ENCODE measurements at regions not wholly inside any gene's neighbourhood (a gene's known extent, or its start where the extent isn't known, plus 50 kb on each side); places are given as distances from the start of the nearest gene placed in this dataset.

DNA sequence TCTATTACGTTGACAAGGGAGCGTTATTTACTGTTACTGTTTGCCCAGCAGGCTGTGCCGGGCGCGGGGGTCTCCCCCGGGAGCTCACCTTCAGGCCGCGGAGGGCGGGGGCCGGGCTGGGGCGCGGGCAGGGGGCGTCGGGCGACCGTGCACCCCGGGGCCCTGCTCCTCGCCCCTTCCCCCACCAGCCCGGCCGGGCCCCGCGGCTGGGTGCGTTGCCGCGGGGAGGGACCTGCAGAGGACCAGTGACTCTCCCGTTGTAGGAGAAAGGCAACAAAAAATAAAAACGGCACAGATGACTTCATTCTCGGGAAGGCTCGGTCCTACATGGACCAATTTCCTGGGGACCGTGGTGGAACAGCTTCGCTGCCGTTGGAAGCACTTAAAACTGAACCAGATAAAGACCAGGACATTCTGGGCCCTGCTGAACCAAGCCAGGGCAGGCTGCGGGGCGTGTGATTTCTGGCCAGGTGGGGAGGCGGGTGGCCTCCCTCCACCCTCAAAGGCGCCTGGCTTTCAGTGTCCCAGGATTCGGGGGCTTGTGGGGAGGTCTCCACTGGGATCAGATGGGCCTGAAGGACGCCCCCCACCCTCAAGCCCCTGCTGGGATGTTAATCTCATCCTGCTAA lies 57.4 kb downstream of the IGLL1 start:
- no peak for DNase-seq (ENCODE audit: low read depth)

DNA sequence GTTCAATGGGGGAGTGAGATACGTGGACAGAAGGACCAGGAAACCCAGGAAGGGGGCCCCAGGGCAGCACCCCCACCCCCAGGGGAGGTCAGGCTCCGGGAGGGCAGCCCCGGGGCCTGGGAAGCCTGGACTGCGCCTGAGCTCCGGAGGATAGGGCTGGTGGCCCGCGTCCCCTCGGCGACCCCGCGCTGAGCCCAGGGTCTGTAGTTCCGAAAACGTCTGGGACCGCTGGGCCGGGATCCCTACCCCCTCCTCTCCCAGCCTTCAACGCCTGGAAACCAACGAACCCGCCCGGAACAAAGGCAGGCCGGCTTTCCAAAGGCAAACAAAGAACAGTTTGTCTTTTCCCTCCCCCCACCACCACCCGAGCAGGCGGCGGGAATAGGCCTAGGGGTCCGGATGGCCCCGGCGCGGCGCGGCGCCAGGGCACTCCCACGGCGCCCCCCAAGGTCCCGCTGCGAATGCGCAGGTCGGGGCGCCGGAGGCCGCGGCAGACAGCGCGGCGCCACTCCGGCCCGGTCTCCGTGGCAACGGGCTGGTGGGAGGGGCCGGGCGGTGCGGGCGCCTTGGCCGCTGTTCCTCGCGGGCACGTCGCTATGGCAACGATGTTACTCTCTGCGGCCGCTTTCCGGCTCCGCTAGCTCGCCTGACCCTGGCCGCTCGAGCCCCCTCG lies 58.5 kb downstream of the IGLL1 start:
- DNase-seq (ENCODE audit: low read depth): peak; percentile 27

DNA sequence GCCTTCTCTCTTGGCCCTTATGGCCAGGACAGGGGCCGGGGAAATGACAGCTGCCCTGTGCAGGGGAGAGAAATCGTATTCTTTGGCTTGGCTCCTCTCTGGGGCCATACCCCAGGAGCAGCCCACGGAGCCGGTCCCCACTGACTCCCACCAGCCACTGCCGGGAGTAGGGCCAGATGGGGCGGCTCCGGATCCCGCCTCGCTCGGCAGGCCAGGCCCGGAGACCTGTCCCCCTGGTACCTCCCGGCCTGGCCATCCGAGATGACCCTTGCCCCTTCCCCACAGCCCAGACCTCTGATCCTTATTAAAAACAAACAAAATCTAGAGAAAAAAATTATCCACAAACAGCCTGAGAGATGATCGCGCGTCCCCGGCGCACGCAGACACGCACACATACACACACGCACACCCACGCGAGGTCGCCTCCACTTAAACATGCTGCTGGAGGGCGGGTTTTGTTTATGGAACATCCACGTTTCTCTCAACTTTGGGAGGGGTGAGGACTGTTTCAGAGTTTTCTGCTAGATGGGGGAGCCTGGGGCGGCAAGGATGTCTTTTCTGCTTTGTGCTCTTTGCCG lies 59.1 kb downstream of the IGLL1 start:
- no peak for DNase-seq (ENCODE audit: low read depth)

DNA sequence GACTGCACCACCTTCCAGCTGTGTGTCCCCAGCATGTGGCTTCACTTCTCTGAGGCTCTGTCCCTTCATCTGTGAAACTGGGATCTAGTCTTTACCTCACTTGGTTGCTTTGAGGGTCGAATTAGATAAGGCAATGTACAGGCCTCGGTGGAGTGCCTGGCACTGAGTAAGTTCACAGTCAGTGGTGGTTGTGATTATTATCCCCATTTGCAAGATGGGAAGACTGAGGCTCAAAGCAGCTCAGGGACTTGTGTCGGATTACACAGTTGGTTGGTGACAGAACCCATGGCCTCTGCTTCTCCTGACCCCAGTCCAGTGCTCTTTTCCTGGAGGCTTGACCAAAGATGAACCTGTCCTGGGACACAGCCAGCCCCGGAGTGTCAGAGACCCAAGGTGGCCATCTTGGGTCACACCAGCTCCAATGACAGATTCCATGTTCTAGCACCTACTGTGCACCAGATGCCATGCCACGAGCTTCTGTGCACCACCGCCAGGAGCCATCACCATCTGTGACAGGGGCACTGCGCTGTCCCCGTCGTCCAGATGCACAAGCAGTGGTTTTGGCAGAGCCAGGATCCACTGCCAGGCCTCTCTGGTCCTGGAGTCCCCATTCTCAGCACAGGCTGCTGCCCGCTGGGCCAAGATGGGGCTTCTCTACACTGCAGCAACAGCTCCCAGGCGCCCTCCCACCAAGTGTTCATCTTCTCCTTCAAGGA lies 60.5 kb downstream of the IGLL1 start:
- DNase-seq (ENCODE audit: low read depth): no peak

DNA sequence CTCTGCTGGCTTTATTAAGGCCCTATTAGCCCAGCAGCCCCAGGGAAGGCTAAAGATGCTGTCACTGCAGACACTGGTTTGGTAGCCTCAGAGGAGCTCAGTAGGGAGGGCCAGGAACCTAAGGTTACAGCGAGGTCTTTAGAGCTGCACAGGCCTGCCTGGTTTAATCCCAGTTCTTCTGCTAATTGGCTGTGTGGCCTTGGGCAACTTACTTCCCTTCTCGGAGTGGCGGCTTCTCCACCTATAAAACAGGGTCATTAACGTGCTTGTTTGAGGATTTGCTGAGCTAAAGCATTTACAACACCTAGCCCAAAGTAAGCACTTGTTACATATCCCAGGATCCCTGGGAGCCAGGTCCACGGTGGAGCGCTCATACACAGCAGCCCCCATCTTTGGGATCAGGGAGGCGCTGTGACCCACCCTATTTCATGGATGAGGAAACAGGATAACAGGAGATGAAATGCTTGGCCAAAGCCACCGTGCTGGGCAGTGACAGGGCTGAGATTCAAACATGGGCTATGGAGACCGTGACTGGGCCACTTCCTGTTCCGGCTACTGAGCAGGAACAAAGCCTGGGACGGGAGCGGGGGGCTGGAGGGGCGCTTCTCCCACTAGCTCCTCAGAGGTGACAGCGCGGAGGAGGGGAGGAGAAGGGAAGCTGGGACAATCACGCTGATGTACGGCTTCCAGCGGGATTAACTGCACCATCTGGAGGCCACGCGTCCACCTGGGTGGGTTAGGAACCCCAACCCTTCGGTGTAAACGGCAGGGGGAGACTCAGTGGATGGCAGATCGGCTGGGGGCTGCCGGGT lies 61.5 kb downstream of the IGLL1 start:
- DNase-seq (ENCODE audit: low read depth): no peak

DNA sequence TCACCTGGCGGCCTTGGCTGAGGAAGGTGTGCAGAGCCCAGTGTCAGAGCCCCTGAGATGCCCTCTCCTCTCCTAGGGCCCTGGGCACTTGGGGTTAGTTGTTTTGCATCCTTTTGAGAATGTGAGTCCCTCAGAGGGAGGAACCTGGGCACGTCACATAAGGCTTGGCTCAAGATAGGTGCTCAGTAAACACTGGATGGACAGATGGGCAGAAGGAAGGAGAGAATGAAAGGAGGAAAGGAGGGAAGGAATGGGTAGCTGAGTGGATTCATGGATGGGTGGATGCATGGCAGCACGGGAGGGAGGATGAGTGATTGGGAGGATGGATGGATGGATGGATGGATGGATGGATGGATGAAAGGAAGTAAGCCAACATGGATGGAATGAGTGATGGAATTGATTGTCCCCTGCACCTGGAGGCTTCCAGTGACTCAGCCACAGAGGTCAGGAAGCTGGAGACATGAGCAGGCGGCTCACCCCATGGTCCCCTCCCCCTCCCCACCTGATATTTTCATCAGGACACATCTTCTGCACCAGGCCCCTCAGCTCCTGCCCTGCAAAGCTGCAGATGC lies 62.2 kb downstream of the IGLL1 start:
- no peak for DNase-seq (ENCODE audit: low read depth)

DNA sequence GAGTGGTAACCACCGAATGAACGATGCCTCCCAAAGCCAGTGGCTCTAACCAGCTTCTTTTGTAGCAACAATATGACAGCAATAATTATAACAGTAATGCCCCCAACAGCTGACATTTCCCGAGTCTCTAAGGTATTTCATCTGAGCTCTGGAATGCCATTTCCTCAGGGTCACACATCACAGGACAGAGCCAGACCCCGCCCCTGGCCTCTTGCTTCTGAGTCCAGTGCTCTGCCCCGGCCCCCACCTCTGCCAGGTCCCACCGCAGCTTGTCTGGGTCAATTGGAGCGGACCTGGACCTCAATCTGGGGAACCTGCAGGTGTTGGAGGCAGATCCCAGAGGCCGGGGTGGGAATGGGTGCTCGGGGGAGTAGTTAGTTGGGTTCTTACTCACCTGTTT lies 63.8 kb downstream of the IGLL1 start:
- no peak for DNase-seq (ENCODE audit: low read depth)

DNA sequence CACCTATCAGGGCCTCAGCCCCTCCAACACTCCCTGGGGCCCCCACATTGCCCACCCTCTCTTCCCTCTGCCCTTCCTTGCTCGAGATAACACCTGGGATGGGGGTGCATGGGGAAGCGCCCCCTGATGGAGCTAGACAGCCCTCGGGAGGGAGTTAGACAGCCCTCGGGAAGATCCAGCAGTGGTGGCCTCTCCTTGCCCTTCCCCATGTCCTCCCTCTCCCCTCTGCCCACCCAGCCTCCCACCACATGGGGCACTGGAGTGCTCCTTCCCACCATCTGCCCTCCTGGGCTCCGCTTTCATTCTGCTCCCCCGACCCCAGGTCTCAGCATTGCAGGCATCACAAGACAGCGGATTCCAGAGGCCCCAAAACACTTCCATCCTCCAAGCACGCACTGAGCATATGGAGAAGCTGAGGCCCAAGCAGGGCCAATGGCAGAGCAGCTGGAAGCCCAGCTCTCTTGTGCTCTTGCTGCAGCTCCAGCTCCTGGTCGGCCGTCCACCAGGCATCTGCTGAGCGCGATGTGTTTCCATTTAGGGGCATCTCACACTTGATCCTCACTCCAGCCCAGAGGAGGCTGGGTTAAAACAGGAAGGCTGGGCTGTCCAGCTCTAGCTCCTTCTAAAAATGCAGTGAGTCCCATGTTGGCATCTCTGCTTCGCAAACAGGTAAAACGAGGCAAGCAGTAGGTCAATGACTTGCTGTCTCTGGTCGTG lies 65.6 kb downstream of the IGLL1 start:
- no peak for DNase-seq (ENCODE audit: low read depth)

DNA sequence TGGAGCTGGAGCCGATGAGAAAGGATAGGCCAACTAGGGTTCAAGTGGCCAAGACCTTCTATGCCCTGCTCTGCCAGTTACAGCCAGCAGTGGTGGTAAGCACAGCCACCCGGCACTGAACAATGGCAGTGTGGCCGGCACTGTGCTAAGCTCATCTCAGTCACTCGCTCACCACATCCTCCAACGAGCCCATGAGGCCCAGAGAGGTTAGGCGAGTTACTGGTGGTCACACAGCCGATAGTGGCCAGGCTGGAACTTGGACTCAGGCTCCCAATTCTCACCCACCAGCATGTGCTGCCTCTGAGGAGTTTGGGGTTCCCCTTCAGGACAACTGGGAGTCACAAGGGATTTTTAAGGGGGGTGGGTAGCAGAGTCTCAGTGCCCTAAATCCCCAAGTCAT lies 66.4 kb downstream of the IGLL1 start:
- no peak for DNase-seq (ENCODE audit: low read depth)

DNA sequence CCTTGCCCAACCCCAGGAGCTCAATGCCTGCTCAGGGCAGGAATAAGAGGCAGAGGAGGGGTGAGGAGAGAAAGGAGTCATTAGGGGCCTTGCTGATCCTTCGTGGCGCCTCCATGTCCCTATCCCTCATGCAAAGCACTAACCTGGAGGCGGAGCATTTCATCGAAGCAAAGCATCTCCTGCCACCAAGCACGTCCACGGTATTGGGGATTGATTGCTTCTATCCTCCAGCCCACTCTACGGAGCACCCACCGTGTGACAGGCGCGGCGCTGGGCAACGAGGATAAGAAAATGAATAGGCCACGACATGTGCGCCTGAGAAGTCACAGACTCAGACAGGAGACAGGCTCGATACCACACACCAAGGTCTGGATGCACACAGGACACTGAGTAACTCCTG lies 67.0 kb downstream of the IGLL1 start:
- no peak for DNase-seq (ENCODE audit: low read depth)

DNA sequence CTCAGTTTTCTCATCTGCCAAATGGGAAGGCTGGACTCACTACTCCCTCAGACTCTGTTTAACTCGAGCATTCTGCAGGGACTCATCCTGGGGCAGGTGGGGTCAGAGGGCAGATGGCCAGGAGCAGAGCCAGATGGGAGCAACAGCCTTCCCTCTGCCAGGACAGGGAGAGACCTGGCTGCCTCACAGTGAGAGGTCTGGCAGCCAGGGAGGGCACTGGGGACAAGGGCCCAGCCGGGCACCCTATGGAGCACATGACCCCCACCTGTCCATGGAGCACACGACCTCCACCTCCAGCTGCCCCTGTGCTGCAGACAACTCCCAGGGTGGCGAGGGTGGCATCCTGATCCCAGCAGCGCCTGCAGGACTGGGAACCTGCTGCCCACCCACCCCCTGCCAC lies 67.4 kb downstream of the IGLL1 start:
- no peak for DNase-seq (ENCODE audit: low read depth)

DNA sequence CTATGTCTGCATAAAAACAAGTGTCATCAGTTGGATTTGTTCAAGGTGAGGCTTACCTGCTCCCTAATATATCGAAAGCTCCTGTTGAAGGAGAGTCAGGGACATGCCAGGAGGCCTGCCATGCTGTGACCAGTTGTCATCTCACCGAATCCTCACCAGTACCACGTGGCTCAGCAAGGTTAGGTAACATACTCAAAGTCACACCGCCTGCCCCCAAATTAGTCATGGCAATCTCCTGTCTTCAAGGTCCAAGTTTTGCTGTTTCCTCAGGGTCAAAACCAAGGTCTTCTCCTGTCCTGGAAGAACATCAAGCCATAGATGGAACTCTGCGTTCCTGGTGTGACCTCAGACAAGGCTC lies 67.8 kb downstream of the IGLL1 start:
- no peak for DNase-seq (ENCODE audit: low read depth)

DNA sequence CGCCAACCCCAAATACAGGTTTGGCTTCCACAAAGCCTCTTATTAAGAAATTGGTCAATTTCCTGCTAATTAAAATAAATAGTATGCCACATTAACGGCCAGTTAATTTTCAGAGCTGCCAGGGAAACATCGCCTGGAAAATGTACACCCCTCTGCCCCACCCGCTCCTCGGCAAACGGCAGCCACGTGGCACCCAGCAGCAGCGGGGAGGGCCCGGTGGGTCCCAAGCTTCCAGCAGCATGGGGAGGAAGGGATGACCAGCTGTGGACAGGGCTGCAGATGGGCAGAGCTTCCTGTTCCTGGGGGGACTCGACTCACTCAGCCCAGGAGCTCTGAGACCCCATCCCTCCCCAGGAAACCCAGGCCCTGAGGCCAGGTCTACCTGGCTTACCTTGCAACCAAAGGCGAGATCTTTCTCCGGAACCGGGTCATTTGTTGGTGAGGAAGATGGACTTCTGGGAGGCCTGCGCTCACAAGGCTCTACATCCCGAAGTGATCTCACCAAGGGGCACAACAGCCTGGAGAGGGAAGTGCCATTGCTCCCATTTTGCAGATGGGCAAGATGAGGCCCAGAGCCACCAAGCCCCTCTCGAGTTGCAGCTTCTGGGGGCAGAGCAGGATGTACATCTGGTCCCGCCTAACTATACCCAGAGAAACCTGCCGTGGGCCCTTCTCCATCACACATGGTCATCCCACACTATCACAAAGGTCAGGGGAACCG lies 68.3 kb downstream of the IGLL1 start:
- DNase-seq (ENCODE audit: low read depth): no peak

DNA sequence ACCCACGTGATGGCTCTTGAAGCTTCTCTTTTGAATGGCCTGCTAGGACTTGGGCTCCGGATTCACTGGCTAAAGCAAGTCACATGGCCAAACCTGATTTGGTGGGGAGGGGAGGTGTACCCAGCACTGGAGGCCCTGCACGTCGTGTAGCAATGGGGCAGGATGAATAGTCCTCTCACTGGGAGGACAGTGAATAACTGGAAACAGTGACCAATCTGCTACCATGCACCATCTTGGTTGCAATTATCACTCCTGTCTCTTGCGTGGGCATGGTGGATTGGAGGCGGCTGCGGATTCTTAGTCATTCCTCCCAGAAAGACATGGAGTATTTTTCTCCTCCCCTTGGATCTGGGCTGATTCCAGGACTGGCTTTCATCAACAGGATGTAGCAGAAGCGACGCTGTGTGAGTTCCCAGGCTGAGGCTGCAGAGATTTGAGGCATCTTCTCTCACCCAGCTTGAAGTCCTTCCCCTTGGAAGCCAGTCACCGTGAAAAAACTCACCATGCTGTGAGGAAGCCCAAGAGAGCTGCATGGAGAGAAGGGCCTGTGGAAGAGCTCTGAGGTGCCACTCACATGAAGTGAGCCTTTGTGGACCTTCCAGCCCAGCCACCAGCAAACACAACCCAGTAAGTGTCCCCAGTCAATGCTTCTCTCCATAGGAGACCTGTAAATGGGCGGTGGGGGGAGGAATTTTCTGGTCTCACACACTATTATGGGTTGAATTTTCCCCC lies 70.4 kb downstream of the IGLL1 start:
- DNase-seq (ENCODE audit: low read depth): no peak

DNA sequence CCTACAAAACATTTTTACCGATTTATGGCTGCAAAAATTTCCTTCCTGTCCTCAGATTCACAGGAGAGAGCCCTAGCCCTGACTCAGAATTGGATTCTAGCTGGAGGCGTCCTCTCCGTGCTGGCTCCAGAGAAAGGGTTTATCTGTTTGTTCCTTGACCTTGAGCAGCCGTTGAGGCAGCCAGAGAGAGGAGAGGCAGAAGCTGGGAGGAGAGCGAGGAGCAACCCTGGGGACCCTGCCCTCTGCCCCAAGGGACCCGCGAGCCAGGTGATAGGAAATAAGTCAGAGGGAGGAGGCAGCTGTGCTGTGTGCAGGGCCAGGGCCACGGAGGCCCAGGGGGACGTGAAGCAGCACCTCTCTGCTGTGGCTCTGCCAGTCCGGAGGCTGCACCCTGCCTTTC lies 75.6 kb downstream of the IGLL1 start:
- DNase-seq (ENCODE audit: low read depth): no peak

DNA sequence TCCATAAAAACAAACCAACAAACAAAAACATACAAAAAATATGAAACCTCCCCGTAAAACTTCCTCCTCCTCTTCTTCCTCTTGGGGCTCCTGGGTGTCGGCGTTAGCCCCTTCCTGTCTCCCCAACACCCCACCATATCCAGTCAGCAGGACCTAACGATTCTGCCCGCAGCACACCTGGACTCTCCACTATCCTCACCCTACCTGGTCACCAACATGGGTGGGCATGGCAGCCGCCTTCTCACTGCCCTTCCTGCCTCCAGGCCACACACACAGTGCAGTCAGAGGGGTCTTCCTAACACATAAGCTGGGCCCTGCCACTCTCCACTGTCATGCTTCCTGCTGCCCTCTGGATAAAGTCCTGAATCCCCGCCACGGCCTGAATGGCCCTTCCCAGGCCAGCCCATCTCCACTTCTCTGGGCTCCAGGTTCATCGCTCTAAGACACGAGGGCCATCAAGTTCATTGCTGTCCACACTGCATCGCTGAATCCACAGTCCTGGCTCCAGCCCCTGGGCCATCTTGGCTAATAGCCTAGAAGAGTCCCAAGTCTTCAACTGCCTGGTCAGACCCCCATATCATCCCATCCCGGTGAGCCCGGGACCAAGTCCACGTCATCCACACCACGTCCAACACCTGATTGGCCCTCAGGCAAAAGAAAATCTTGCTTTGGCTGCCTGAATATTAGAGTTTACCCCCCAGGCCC lies 76.2 kb downstream of the IGLL1 start:
- DNase-seq (ENCODE audit: low read depth): no peak

DNA sequence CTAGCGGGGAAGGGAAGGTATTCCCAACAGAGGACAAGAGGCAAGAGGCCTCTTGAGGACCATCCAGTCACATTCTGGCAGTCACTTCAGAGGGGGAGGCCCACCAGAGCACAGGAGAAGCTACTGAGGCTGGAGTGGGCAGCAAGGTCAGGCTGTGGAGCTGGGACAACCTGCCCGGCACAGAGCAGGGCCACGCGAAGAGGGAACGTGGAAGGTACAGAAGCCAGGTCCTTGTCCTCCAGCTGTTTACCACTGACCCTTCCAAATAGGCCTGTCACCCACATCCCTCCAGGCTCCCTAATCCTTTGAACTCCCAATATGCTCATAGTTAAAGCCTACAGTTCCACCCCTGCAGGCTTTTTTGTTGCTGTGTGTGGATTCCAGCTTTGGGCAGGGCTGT lies 76.9 kb downstream of the IGLL1 start:
- no peak for DNase-seq (ENCODE audit: low read depth)

DNA sequence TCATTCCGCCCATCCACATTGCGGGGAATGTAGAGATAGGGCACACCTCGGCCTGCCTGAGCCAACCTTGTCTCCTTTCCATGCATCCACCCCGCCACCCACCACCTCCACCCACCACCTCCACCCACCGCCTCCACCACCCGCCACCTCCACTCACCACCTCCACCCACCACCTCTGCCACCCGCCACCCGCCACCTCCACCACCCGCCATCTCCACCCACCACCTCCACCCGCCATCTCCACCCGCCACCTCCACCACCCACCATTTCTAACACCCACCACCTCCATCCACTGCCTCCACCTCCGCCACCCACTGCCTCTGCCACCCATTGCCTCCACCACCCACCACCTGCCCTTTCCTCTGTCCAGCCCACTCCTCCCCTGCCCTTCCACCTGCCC lies 78.4 kb downstream of the IGLL1 start:
- no peak for DNase-seq (ENCODE audit: low read depth)

DNA sequence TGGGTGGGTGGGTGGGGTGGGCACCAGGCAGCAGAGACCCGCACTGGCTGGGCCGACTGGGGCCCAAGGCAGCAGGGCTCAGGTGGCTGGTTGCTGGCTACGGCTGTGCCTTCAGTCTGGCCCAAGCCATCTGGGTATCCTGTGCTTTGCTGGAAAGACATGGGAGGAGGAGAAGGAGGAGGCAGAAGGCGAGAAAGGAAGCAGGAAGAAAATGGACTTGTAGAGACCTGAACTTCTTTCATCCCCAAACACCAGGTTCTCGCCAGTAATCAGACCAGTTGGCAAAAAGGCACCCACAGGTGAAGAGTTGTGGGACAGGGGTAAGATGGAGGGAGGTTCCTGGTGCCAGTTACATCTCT lies 78.8 kb downstream of the IGLL1 start:
- no peak for DNase-seq (ENCODE audit: low read depth)
